Heart left ventricle (tissue), 13 donors: ENCODE measurements at regions not wholly inside any gene's neighbourhood (a gene's known extent, or its start where the extent isn't known, plus 50 kb on each side); places are given as distances from the start of the nearest gene placed in this dataset.

Experiments
- CTCF ChIP-seq, 12 donors: fragments of 200-600 bp; sonication (generic) in 4 of 12; IDR thresholded peaks; one replicate each; pipeline versions ENCODE4 v1.5.0 to v1.8.0; 2018 to 2022; ENCODE audit warnings: antibody characterized with exemption in 12 of 12, mild to moderate bottlenecking in 5 of 12
- POLR2A ChIP-seq, 2 donors: fragments of 450-650 bp; IDR thresholded peaks; one replicate each; pipeline ENCODE4 v1.6.1; 2017; ENCODE audit warnings: antibody characterized with exemption in 2 of 2, mild to moderate bottlenecking in 2 of 2, moderate library complexity in 2 of 2
- donor health status: ischemic (EF 13 %, LVEDD 7.1; RV severe dilation, severe dysfunction).
- donor health status: DM: no; HTN: yes; CAD: no.
- donor health status: DM: no; HTN: no; CAD: no.
- donor health status: ischemic (EF 25% LVEDD 6.9; RV normal size, moderate dysfunction).
- donor health status: ischemic (EF 25% LVEDD 5.7; RV mildly dilated, moderate dysfunction).
- donor health status: ischemic (EF 35%, LVEDD 5.7; RV mildly dilated, moderate dysfunction).
- donor health status: nonischemic (EF 11% LVEDD 7.7; RV severe dilation, severe dysfunction).
- donor health status: DM: yes; HTN: yes; CAD: no.
- donor health status: PGD.
- donor health status: ischemic (EF 29% LVEDD 5.4; RV normal size, mild dysfunction).
- donor health status: nonischemic (EF 23%, LVEDD 6.1; RV moderate dilation, normal function).

GRCh38 chr5:117144086-117144485 lies 569.5 kb upstream of the SEMA6A start:
- TF ChIP-seq POLR2A (IDR thresholded peaks at IDR 0.05) (no peak), CTCF (IDR thresholded peaks at IDR 0.05) (no peak)
